Ammon's horn (tissue), 1 donor: ENCODE measurements at regions not wholly inside any gene's neighbourhood (a gene's known extent, or its start where the extent isn't known, plus 50 kb on each side); places are given as distances from the start of the nearest gene placed in this dataset.
A peak's percentile ranks its signal among the peaks of the same experiment; 100 is the strongest.
"Not testable (repeated sequence)": the region's sequence is repeated elsewhere in the genome, so short reads cannot be mapped to it uniquely, and the experiment has no call there.

Experiments
- DNase-seq: peaks from one replicate; pipeline ENCODE4 v3.0.0-alpha.2; 2016; ENCODE audit warnings: low spot score

- DNase-seq, result no peak
These were observed 161.3 kb downstream of the KLF13 start for GRCh38 chr15:31487811-31488436.

DNA sequence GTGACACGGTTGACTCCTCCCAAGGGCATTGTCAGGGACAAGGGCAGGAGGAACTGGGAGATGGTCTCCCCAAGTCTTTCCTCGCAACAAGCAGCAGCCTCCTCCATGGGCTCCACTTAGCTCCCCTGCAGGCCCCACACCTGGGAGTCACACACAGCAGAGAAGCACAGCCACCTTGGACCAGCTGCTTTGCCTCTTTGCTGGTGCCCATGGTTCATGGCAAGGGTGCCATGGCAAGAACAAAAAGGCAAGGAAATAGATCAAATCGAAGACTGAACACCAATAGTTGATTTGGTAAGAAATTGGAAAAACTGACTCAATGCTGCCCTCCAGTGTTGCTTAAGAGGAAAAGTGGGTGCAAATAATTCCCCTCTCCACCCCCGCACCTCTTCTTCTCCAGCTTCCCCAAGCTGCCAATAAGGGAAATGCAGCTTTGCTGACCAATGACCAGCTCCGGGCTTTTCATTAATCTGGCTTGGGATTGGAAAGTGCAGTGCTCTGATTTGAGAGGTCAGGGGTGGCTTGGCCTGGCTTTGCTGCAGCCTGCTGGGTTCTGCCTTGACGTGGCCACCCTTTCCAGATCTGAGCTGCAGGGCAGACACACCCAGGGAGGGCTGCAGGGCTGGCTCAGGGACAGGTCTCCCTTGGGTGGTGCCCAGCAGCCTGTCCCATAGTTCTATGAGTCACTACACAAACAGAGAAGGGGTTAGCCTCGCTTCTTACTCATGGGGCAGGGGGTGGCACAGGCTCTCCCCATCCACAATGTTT lies 162.0 kb downstream of the KLF13 start:
- DNase-seq, result peak; percentile 89

DNA sequence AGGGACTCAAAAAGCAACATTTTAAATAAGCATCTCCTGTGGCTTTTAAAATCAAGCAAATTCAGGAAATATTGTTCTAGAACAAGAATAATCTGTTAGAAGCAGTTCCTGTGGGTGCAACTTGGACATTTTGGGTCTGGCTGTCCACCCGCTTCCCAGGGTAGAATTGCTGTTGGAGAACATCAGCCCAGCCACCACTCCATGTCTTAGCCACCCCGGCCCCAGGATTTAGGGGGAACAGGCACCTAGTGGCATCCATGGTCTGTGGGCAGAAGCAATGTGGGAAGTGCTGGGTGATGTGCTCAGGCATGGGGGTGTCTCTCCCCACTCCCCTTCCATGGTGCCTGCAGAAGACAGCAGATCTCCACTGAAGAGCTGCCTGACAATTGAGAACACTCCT lies 162.6 kb downstream of the KLF13 start:
- no peak for DNase-seq

- DNase-seq, result peak; percentile 74
These were observed 163.4 kb downstream of the KLF13 start for GRCh38 chr15:31489801-31490646.

DNA sequence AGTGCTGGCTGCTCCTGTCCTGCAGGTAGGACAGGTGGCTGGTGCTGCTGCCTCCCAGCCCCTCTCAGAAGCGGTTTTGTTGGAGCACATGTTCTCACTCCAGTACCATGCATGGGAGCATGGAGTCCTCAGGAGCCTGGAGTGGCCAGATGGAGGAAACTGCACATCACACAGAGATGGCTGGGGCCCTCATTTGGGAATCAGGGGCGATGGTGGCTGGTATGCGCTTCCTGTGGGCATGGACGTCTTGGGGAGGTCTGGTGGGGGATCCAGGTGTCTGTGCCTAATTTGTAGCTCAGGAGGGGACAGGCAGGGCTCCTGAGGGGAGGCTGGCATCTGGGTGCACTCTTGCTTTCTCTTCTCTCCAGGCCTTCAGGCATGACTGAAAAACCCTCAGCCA lies 168.2 kb downstream of the KLF13 start:
- DNase-seq, result no peak

DNA sequence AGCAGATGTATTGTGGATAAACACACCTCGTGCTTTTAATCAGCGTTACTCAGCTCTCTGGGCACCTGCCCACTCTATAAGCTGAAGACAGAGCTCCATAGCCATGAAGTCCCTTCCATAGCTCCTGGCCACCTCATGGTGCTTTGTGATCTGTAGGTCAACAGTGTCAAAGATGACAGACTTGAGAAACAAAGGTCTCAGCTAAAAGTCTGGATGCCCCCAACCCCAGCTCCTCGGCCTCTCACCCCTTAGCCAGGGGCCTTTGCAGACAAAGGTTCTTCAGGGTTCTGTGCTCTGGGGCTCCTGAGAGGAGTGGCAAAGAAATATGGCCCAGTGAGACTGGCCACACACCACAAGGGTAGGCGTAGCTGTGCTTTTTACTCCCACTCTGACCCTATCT lies 168.6 kb downstream of the KLF13 start:
- DNase-seq, result no peak

- no peak for DNase-seq
These were observed 171.2 kb downstream of the KLF13 start for GRCh38 chr15:31497838-31498237.

GRCh38 chr15:31498329-31498728 lies 171.7 kb downstream of the KLF13 start:
- DNase-seq, result no peak

GRCh38 chr15:31498756-31499155 lies 172.1 kb downstream of the KLF13 start:
- DNase-seq, result no peak

DNA sequence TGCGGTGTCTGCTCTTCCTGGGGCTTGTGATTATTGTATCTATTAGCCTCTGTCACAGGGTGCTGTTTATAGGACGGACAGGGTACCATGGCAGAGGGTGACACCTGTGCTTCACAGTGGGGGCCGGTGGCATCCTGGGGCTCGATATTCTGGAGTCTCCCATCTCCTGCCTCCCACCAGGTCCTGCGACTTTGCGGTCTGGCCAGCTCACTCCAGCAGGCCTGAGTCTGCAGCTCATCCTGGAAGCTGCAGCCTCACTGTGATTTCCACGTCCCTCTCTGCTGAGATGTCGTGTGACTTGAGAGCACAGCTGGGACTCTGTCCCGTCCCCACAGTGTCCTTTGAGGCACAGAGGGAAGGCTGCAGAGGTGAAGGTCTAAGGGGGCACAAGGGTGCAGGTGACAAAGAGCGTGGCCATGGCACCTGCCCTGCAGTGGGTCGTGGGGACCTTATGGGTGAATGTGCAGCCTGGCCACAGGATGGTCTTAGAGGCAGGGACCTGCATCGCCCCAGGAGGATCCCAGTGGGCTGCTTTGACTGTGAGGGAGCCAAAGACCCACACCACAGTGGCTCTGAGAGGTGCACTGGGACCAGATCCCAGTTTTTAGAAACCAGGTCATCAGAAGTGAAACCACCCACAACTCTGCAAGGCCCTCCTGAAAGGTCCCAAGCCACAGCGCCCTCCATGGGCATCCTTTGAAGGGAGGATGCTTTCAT lies 172.8 kb downstream of the KLF13 start:
- DNase-seq, result no peak

GRCh38 chr15:31499953-31500765 lies 173.5 kb downstream of the KLF13 start:
- no peak for DNase-seq

DNA sequence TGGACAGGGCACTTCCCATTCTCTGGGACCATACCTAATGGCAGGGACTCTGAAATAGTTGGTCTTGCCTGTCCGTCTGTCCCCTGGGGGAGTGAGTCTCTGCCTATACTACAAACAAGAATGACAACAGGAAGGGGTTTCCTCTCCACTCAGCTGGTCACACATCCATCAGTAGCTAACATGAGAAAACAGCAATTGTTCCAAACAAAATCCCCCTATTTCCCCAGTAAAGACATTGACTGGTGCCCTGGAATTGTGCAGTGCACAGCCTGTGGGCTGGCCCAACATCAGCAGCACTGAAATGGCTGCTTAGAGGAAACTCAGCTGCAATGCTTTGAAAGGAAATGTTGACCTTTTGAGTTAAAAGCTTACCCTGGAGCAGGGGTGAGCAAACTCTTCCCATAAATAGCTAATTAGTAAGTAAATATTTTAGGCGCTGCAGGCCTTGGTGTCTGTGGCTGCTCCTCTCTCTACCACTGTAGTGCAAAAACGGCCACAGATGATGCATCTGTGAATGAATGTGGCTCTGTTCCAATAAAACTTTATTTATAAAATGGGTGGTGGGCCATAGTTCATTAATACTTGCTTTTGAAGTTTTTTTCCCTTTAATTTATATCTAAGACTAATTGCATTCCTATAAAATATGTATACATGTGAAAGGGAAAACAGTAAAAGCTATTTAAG lies 174.3 kb downstream of the KLF13 start:
- no peak for DNase-seq

DNA sequence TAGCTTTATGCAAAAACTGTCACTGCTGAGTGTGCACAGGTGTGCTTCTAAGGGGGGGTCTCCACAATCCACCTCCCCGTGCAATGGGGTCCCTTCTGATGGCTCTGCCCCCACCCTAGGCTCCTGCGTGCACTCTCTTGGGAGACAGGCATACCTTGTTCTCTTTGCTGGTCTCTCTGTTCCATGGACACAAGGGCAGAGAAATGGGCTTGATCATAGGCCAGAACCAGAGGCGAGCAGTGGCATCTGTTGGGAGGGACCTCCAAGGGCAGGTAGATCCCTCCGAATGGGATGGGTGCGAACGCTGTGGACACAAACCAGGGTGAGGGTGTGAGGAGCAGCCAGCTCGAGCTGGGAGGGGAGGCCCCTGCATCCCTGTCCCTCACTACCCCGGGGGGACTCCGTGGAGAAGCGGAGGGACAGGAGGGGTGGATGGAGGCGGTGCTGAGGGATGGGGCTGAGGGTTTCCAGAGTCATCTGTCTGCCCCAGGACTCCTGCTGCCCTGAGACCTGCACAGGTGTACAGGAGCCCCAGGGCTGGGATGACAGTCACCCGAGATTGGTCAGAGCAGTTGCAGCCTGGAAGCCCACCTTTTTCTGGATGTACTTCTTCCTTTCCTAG lies 175.0 kb downstream of the KLF13 start:
- DNase-seq, result no peak

DNA sequence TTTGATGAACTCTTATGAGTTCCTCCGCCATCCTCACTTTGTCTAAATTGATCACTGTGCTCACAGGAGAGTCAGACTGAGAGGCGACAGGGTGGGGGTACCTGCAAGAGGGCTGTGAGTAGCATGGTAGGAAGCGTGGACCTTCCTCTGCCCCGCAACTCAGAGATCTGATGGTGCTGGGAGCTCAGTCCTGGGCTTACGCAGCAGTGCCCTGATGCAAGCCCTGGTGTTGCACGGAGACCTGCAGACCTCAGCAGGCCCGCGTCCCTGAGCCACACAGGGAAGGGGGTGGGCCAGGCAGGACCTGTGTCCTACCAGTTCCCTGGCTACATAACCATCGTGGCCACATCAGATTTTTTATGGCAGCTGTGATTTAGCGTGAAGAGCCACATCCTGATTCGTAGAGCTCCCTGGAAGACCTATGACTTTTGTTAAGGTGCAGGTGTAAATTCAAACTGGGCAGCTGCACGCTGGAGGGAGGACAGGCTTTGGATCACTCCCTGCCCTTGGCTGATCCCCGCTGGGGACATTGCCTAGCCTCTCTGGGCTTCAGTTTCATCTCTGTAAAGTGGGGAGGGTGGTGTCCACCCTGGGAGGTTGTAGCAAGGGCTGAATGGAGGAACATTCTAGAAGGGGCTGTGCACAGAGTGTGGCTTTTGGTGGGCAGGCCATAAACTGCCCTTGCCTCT lies 176.1 kb downstream of the KLF13 start:
- DNase-seq, result no peak

DNA sequence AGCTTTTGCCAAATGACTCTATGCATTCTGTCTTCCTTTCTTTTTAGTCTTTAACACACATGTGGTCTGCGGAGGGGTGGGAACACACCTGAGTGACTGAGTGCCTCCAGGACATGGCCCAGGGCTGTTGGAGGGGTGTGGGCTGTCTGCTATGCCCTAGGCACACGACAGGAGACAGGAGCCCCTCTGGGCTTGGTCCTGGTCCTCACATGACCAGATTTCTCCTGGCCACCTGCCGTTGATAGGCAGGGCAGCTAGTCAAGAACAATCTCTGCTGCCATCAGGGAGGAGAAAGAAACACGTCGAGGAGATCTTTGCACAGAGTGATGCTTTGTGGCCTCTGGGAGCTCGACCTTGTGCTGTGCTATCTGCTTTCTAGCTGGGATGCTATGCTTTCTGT lies 176.6 kb downstream of the KLF13 start:
- DNase-seq, result no peak

DNA sequence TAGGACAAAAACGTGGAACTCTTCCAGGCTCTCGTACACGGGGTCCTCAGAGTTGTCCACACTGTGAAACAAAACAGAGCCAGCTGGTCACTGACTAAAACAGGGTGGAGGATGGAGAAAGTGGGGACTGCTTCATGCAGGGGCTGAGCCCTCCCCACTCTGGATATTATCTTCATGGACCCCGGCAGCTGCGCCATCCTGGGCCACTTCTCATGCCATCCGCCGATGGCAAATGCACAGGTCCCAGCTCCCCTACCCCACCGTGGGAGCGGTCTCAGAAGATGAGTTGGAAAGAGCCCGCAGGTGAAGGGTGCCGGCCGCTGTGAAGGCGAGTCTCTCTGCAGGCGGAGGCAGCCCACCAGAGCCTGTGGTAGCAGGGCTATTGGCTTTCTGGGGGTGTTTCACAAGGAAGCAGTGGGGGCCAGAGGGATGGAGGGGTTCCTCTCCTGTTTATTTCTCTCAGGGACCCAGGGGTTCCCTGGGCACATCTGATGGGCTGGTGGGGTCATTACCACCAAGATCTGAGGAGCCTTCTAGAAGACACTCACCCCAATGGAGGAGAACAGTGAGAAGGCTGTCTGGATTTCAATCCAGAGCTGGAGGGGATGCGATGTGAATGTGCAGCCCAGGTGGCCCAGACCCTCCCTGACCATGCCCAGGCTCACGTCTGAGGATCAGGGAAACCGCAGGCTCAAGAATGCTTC lies 177.3 kb downstream of the KLF13 start:
- DNase-seq, result no peak

DNA sequence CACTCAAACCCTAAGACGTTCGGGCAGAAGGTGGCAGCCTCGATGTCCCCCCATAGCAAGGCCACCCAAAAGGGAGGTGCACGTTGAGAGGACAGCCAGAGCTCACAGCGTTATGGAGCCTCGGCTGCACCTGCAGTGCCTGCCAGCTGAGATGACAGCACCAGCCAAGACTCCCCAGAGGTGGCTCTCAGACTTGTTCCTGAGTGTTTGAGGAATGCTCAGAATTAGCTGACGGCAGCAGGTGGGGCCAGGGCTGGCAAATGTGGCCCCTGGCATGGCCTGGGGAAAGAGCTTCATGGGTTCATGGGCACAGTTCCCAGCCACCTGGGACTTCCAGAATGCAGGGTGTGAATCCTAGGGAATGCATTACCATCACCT lies 177.8 kb downstream of the KLF13 start:
- no peak for DNase-seq

DNA sequence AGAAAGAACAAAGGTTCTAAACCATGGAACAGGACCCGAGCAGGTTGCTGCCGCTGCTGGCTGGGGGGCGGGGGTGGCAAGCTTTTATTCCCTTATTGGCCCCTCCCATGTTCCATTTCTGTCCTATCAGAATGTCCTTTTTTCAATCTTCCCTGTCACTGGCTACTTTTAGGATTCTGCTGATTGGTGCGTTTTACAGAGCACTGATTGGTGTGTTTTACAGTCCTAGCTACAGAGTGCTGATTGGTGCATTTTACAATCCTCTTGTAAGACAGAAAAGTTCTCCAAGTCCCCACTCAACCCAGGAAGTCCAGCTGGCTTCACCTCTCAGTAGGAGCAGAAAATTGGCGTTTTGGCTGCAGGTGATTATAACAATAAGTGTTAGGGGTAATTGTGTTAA lies 180.9 kb downstream of the KLF13 start:
- DNase-seq, result not testable (repeated sequence)

DNA sequence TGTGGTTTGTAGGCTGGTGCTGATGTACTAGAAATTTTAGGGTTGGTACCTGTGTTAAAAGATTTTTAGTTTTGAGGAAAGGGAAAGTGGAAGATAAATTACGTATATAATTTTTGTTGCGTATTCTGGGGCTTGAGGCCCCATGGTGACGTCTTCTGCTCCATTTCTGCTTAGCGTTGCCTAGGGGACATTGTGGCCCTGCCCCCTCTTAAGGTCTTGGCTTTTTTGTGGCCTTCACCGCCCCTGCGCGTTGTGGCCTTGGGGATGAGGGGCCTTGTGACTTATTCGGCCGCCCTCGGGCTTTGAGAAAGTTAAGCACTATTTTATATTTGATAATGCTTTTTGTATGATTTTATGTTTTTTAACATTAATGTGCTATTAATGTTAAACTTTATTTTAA lies 182.0 kb downstream of the KLF13 start:
- no peak for DNase-seq
